ENCODE measurements at regions not wholly inside any gene's neighbourhood (a gene's known extent, or its start where the extent isn't known, plus 50 kb on each side); places are given as distances from the start of the nearest gene placed in this dataset.

- TF ChIP-seq POLR2A (IDR thresholded peaks at IDR 0.05; ENCODE audit: extremely low read depth, insufficient read length) (no peak), MYC (IDR thresholded peaks at IDR 0.05; ENCODE audit: low read depth, low read length) (no peak), MAX (IDR thresholded peaks at IDR 0.05; ENCODE audit: low read depth, low read length) (no peak), CTCF (IDR thresholded peaks at IDR 0.05; ENCODE audit: low read depth, low read length) (no peak)
- DNase-seq (ENCODE audit: low read depth): no peak
- H3K4me3 ChIP-seq (ENCODE audit: low read depth, low read length): no peak overlapping the region
Observed at GRCh38 chr9:89988458-89988857, 383.6 kb downstream of the GADD45G start.

- DNase-seq (ENCODE audit: low read depth): no peak
- H3K4me3 ChIP-seq (ENCODE audit: low read depth, low read length): no peak overlapping the region
- TF ChIP-seq MYC (IDR thresholded peaks at IDR 0.05; ENCODE audit: low read depth, low read length) (no peak), CTCF (IDR thresholded peaks at IDR 0.05; ENCODE audit: low read depth, low read length) (no peak), MAX (IDR thresholded peaks at IDR 0.05; ENCODE audit: low read depth, low read length) (no peak), POLR2A (IDR thresholded peaks at IDR 0.05; ENCODE audit: extremely low read depth, insufficient read length) (no peak)
Observed at GRCh38 chr9:89991204-89991790, 386.5 kb downstream of the GADD45G start.

DNA sequence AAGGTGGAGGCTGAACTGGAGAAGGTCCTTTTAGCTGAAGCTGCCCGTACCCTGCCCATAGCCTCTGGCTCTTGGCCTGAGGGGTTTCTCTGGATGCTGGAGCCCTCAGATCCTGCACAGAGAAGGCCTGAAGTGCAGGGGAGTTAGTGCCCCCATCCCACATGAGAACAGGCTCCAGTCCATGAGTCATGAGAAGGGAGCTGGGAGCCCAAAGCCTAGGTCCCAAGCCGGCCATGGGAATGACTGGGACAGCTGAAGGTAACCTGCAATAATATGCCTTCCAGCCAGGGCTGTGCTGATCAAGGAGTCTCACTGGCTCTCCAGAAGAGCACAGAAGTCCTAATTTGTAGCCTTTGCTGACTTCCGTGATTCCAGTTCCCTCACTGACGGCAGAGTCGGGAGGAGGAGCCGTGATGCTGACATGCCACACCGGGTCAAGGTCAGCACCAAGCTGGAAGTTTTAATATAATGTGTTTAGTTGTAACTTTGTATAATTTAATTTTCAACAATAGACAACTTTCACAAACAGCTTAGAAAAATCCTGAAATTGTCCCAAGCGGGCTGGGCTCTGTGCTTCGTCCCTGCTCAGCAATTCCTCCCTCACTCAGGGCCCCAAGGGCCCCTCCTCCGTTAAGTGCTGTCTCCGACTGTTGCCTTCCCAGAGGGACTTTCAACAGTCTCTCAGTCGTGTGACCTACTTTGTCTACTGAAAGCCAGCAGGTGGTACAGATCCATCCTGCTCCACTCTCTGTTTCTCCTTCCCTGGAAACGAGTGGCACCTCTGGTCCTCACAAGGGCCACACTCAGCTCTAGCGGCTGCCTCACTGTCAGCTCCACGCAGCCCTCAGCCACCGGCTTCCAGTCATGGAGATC lies 387.8 kb downstream of the GADD45G start:
- DNase-seq (ENCODE audit: low read depth): no peak
- no peak overlapping the region for H3K4me3 ChIP-seq (ENCODE audit: low read depth, low read length)
- no peak for TF ChIP-seq MAX (IDR thresholded peaks at IDR 0.05; ENCODE audit: low read depth, low read length)
- TF ChIP-seq CTCF (IDR thresholded peaks at IDR 0.05; ENCODE audit: low read depth, low read length): no peak
- no peak for TF ChIP-seq MYC (IDR thresholded peaks at IDR 0.05; ENCODE audit: low read depth, low read length)
- TF ChIP-seq POLR2A (IDR thresholded peaks at IDR 0.05; ENCODE audit: extremely low read depth, insufficient read length): no peak

DNA sequence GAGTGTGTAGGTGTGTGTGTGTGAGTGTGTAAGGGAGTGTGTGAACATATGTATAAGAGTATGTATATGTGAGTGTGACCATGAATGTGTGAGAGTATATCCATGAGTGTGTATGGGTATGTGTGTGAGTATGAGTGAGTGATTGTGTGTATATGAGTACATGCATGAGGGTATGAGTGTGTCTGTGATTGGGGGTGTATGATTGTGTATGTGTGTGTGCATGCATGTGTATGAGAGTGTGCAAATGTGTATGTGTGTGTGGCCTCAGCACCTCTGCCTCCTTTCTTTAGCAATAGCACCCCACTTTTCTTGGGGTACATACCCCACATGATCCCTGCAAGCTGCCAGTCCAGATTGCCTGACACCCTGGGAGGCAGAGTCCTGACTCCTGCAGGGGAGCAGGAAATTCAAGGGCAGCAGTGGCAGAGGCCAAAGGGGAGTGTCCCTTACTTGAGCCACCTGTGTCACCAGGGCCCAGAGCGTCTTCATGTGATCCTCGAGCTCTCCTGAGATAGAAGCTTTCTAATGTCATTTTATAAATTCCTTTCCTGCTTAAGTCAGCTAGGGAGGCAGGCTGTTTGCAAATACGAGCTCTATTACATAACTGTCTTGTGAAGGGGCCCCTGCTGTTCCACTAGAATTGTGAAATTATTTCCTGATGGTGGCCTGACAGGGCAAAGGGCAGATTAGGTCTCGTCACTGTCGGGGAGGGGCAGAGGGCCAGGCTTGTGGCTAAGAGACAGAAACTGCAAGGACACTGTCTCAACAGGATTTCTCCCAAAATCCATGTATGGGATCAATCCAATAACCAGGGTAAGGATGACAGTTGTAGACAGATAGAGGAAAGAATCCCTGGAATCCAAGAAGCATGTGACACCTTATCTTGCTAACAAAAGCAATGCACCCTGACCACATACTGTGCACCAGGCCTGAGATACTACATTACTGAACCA lies 389.1 kb downstream of the GADD45G start:
- DNase-seq (ENCODE audit: low read depth): peak; percentile 90
- TF ChIP-seq CTCF (IDR thresholded peaks at IDR 0.05; ENCODE audit: low read depth, low read length) (no peak), POLR2A (IDR thresholded peaks at IDR 0.05; ENCODE audit: extremely low read depth, insufficient read length) (no peak), MAX (IDR thresholded peaks at IDR 0.05; ENCODE audit: low read depth, low read length) (no peak), MYC (IDR thresholded peaks at IDR 0.05; ENCODE audit: low read depth, low read length) (no peak)
- no peak overlapping the region for H3K4me3 ChIP-seq (ENCODE audit: low read depth, low read length)

DNA sequence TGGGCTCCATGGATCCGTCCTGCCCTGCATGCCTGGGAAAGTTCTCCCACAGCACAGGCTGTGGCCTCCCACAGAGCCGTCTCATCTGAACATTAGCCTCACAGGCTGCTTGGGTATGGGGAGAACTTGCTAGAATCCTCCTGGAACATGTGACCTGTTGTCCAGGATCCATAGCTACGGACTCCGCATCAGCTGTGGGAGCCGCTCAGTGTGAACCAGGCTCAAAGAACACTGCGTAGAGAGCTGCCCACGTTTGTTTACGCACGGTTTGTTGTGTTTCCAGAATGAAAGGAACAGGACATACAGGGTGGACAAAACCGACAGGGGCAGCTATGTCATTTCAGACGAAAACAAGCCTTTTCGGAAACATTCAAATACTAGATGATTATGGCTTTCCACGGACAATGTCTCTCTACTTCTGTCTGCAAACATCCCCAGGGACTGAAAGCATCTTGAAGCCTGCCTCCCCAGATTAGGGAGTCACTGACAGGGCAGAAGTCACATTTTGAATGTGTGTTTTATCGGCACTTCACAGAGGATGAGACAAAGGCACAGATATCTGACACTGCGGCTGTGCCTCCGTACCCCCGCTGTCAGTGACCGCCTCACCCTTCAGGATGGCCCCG lies 390.3 kb downstream of the GADD45G start:
- no peak overlapping the region for H3K4me3 ChIP-seq (ENCODE audit: low read depth, low read length)
- no peak for TF ChIP-seq CTCF (IDR thresholded peaks at IDR 0.05; ENCODE audit: low read depth, low read length)
- TF ChIP-seq MAX (IDR thresholded peaks at IDR 0.05; ENCODE audit: low read depth, low read length): no peak
- TF ChIP-seq POLR2A (IDR thresholded peaks at IDR 0.05; ENCODE audit: extremely low read depth, insufficient read length): no peak
- TF ChIP-seq MYC (IDR thresholded peaks at IDR 0.05; ENCODE audit: low read depth, low read length): no peak
- peak; percentile 62 for DNase-seq (ENCODE audit: low read depth)
